ENCODE measurements at regions not wholly inside any gene's neighbourhood (a gene's known extent, or its start where the extent isn't known, plus 50 kb on each side); places are given as distances from the start of the nearest gene placed in this dataset.
"Not testable (repeated sequence)": the region's sequence is repeated elsewhere in the genome, so short reads cannot be mapped to it uniquely, and the experiment has no call there.

GRCh38 chr2:111296122-111296804, 175.5 kb downstream of the BCL2L11 start:
- DNase-seq (ENCODE audit: low read depth, low spot score); H3K9me3 ChIP-seq (ENCODE audit: control insufficient read depth, insufficient read depth, low read depth, low read length); H3K4me1 ChIP-seq (ENCODE audit: control insufficient read depth, insufficient read depth, low read length); H3K4me3 ChIP-seq (ENCODE audit: low read depth in 2 of 2, low read length in 2 of 2); intact Hi-C loops (cut with micrococcal nuclease; ENCODE audit: unreplicated experiment); H3K27ac ChIP-seq (ENCODE audit: low read length); in situ Hi-C loops (cut with HindIII; ENCODE audit: low pct_unique_long_range_greater_than_20kb, low sequenced_read_pairs); BruUV-seq (replicated peaks); H3K27me3 ChIP-seq (ENCODE audit: control insufficient read depth, insufficient read depth, low read length); POLR2A ChIA-PET; ATAC-seq; H3K36me3 ChIP-seq (ENCODE audit: control insufficient read depth, insufficient read depth, low read length); CTCF ChIA-PET: not testable (repeated sequence)

GRCh38 chr2:111297128-111297527, 176.4 kb downstream of the BCL2L11 start:
- BruUV-seq (replicated peaks); ATAC-seq; in situ Hi-C loops (cut with HindIII; ENCODE audit: low pct_unique_long_range_greater_than_20kb, low sequenced_read_pairs); DNase-seq (ENCODE audit: low read depth, low spot score); H3K27me3 ChIP-seq (ENCODE audit: control insufficient read depth, insufficient read depth, low read length); H3K9me3 ChIP-seq (ENCODE audit: control insufficient read depth, insufficient read depth, low read depth, low read length); POLR2A ChIA-PET; H3K36me3 ChIP-seq (ENCODE audit: control insufficient read depth, insufficient read depth, low read length); H3K27ac ChIP-seq (ENCODE audit: low read length); intact Hi-C loops (cut with micrococcal nuclease; ENCODE audit: unreplicated experiment); H3K4me1 ChIP-seq (ENCODE audit: control insufficient read depth, insufficient read depth, low read length); H3K4me3 ChIP-seq (ENCODE audit: low read depth in 2 of 2, low read length in 2 of 2); CTCF ChIA-PET: not testable (repeated sequence)

GRCh38 chr2:111298927-111299326, 178.2 kb downstream of the BCL2L11 start:
- CTCF ChIA-PET; H3K27me3 ChIP-seq (ENCODE audit: control insufficient read depth, insufficient read depth, low read length); ATAC-seq; H3K36me3 ChIP-seq (ENCODE audit: control insufficient read depth, insufficient read depth, low read length); intact Hi-C loops (cut with micrococcal nuclease; ENCODE audit: unreplicated experiment); BruUV-seq (replicated peaks); POLR2A ChIA-PET; DNase-seq (ENCODE audit: low read depth, low spot score); H3K9me3 ChIP-seq (ENCODE audit: control insufficient read depth, insufficient read depth, low read depth, low read length); H3K27ac ChIP-seq (ENCODE audit: low read length); H3K4me3 ChIP-seq (ENCODE audit: low read depth in 2 of 2, low read length in 2 of 2); H3K4me1 ChIP-seq (ENCODE audit: control insufficient read depth, insufficient read depth, low read length); in situ Hi-C loops (cut with HindIII; ENCODE audit: low pct_unique_long_range_greater_than_20kb, low sequenced_read_pairs): not testable (repeated sequence)

- H3K9me3 ChIP-seq (ENCODE audit: control insufficient read depth, insufficient read depth, low read depth, low read length); H3K27ac ChIP-seq (ENCODE audit: low read length); CTCF ChIA-PET; in situ Hi-C loops (cut with HindIII; ENCODE audit: low pct_unique_long_range_greater_than_20kb, low sequenced_read_pairs); H3K4me1 ChIP-seq (ENCODE audit: control insufficient read depth, insufficient read depth, low read length); H3K4me3 ChIP-seq (ENCODE audit: low read depth in 2 of 2, low read length in 2 of 2); POLR2A ChIA-PET; H3K27me3 ChIP-seq (ENCODE audit: control insufficient read depth, insufficient read depth, low read length); intact Hi-C loops (cut with micrococcal nuclease; ENCODE audit: unreplicated experiment); ATAC-seq; DNase-seq (ENCODE audit: low read depth, low spot score); H3K36me3 ChIP-seq (ENCODE audit: control insufficient read depth, insufficient read depth, low read length); BruUV-seq (replicated peaks): not testable (repeated sequence)
Measured at GRCh38 chr2:111299635-111300034, 178.9 kb downstream of the BCL2L11 start.

- H3K27ac ChIP-seq (ENCODE audit: low read length); in situ Hi-C loops (cut with HindIII; ENCODE audit: low pct_unique_long_range_greater_than_20kb, low sequenced_read_pairs); CTCF ChIA-PET; DNase-seq (ENCODE audit: low read depth, low spot score); intact Hi-C loops (cut with micrococcal nuclease; ENCODE audit: unreplicated experiment); H3K4me3 ChIP-seq (ENCODE audit: low read depth in 2 of 2, low read length in 2 of 2); BruUV-seq (replicated peaks); H3K36me3 ChIP-seq (ENCODE audit: control insufficient read depth, insufficient read depth, low read length); H3K9me3 ChIP-seq (ENCODE audit: control insufficient read depth, insufficient read depth, low read depth, low read length); H3K27me3 ChIP-seq (ENCODE audit: control insufficient read depth, insufficient read depth, low read length); POLR2A ChIA-PET; ATAC-seq; H3K4me1 ChIP-seq (ENCODE audit: control insufficient read depth, insufficient read depth, low read length): not testable (repeated sequence)
Measured at GRCh38 chr2:111301677-111302076, 181.0 kb downstream of the BCL2L11 start.

GRCh38 chr2:111302397-111303218, 181.9 kb downstream of the BCL2L11 start:
- POLR2A ChIA-PET; H3K4me3 ChIP-seq (ENCODE audit: low read depth in 2 of 2, low read length in 2 of 2); H3K27me3 ChIP-seq (ENCODE audit: control insufficient read depth, insufficient read depth, low read length); H3K36me3 ChIP-seq (ENCODE audit: control insufficient read depth, insufficient read depth, low read length); DNase-seq (ENCODE audit: low read depth, low spot score); CTCF ChIA-PET; BruUV-seq (replicated peaks); in situ Hi-C loops (cut with HindIII; ENCODE audit: low pct_unique_long_range_greater_than_20kb, low sequenced_read_pairs); intact Hi-C loops (cut with micrococcal nuclease; ENCODE audit: unreplicated experiment); H3K9me3 ChIP-seq (ENCODE audit: control insufficient read depth, insufficient read depth, low read depth, low read length); ATAC-seq; H3K4me1 ChIP-seq (ENCODE audit: control insufficient read depth, insufficient read depth, low read length); H3K27ac ChIP-seq (ENCODE audit: low read length): not testable (repeated sequence)

GRCh38 chr2:111307302-111307701, 186.6 kb downstream of the BCL2L11 start:
- H3K27ac ChIP-seq (ENCODE audit: low read length); BruUV-seq (replicated peaks); CTCF ChIA-PET; H3K4me1 ChIP-seq (ENCODE audit: control insufficient read depth, insufficient read depth, low read length); H3K27me3 ChIP-seq (ENCODE audit: control insufficient read depth, insufficient read depth, low read length); H3K36me3 ChIP-seq (ENCODE audit: control insufficient read depth, insufficient read depth, low read length); in situ Hi-C loops (cut with HindIII; ENCODE audit: low pct_unique_long_range_greater_than_20kb, low sequenced_read_pairs); DNase-seq (ENCODE audit: low read depth, low spot score); ATAC-seq; POLR2A ChIA-PET; H3K9me3 ChIP-seq (ENCODE audit: control insufficient read depth, insufficient read depth, low read depth, low read length); intact Hi-C loops (cut with micrococcal nuclease; ENCODE audit: unreplicated experiment); H3K4me3 ChIP-seq (ENCODE audit: low read depth in 2 of 2, low read length in 2 of 2): not testable (repeated sequence)
